ENCODE measurements at regions not wholly inside any gene's neighbourhood (a gene's known extent, or its start where the extent isn't known, plus 50 kb on each side); places are given as distances from the start of the nearest gene placed in this dataset.

DNA sequence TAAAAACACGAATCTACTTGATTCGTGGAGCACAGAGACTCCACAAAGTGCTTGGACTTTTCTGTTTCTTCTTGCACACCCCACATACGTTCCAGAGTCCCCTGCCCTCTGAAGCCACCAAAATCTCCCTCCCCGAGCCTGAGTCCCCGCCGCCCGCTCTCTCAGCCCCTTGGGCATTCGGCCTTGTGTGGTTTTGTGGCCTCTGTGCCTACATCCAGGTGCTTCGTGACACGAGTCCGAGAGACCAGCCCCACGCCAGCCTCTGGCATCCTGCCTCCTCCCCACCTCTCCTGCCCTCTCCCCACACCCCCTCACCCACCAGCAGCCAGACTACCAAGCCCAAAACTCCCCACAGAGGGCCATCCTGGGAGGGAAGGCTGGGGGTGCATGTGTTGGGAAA is 87.8 kb upstream of the PPP1R26 start:
- no peak for TF ChIP-seq POLR2AphosphoS5 (IDR thresholded peaks at IDR 0.05; ENCODE audit: low read depth, low read length)
- TF ChIP-seq POLR2A (IDR thresholded peaks at IDR 0.05; ENCODE audit: low read depth, low read length): no peak

All from GM12892 (cell line).